Activated CD8-positive, alpha-beta T cell treated with anti-CD3 and anti-CD28 coated beads, Interleukin-2, amount 10 ng/mL, durations not matched to agents 7 days and 5 days (primary cell): ENCODE measurements at regions not wholly inside any gene's neighbourhood (a gene's known extent, or its start where the extent isn't known, plus 50 kb on each side); places are given as distances from the start of the nearest gene placed in this dataset.

ENCODE experiments used
- ATAC-seq: fragments of 150-1000 bp; cut with Tn5 transposase; one replicate; pipeline ENCODE4 v1.10.0; 2021; ENCODE audit warnings: moderate library complexity
- CTCF ChIA-PET: fragments of 350-600 bp; sonication (Branson Sonifier 250); formaldehyde crosslinking; loops from one replicate; lab custom pipeline; 2021; ENCODE audit warnings: antibody characterized with exemption; lab: Charles Lee
- POLR2A ChIA-PET: fragments of 350-600 bp; sonication (Branson Sonifier 250); formaldehyde crosslinking; loops from one replicate; lab custom pipeline; 2021; ENCODE audit warnings: antibody characterized with exemption; lab: Charles Lee
- DNase-seq: peaks from one replicate; pipeline ENCODE4 v3.0.0-alpha.2; 2020
- H3K27ac Mint-ChIP-seq: one replicate; pipeline ENCODE4 v1.8.0; 2021; ENCODE audit warnings: mild to moderate bottlenecking, mixed read lengths
- H3K27me3 Mint-ChIP-seq: one replicate; pipeline ENCODE4 v1.8.0; 2021; ENCODE audit warnings: low read depth, mixed read lengths
- H3K36me3 Mint-ChIP-seq: one replicate; pipeline ENCODE4 v1.8.0; 2021; ENCODE audit warnings: low read depth, mixed read lengths
- H3K4me1 Mint-ChIP-seq: one replicate; pipeline ENCODE4 v1.8.0; 2021; ENCODE audit warnings: low read depth, mixed read lengths
- H3K4me3 Mint-ChIP-seq: one replicate; pipeline ENCODE4 v1.8.0; 2021; ENCODE audit warnings: mild to moderate bottlenecking, mixed read lengths
- H3K9me3 Mint-ChIP-seq: one replicate; pipeline ENCODE4 v1.8.0; 2022; ENCODE audit warnings: mixed read lengths; ENCODE audit not compliant: insufficient read depth

DNA sequence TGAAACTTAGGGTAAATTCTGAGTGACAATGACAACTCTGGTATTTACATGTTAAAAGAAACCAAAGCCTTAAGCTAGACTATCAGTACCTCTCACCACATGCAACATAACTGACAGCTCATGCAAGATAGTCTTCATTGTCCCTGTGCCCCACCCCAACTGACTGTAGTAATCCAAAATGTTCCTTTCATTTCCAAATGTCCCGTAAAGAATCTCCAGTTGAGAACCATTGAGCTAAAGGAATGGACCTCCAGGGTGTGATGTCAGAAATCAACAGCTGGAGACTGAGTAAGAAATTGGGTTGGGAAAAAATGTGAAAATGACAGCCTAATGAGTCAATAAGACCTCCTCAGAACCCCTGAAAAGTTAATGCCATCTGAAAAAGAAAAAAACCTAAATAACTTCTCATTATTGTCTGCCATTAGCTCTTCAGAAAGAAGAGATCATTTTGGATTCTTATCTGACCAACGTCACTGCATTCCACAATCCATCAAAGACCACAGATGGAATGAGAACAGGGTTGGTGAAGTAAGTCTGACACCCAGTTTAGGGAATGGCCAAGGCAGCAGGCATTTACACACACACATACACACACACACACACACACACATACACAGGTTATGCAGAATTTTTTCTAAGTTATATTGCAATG is 51.7 kb upstream of the ACVR2A start:
- no peaks in the 10 kb centered on the region for H3K36me3 Mint-ChIP-seq
- CTCF ChIA-PET, result no interaction called here
- DNase-seq, result no peak
- ATAC-seq, result no peak
- H3K4me3 Mint-ChIP-seq, result no peak overlapping the region
- peaks cover 9% of the 10 kb centered on the region for H3K4me1 Mint-ChIP-seq
- H3K9me3 Mint-ChIP-seq, result no peaks in the 10 kb centered on the region
- POLR2A ChIA-PET, result no interaction called here
- no peaks in the 10 kb centered on the region for H3K27me3 Mint-ChIP-seq
- no peak overlapping the region for H3K27ac Mint-ChIP-seq

DNA sequence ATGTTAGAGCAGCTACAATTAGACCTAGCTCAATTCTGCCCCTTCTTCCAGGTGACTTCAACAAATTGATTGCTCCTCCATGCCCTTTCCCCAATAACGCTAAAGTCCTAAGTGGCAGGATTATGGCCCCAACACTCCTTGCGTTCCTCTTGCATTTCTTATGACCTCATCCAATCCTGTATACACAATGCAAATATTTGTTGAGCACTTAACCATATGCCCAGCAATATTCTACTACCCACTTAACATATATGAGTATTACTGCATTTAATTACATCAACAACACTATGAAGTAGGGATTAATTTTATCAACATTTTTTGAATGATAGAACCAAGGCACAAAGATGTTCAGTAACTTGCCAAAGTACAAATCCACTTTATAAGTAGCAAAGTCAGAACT is 54.2 kb upstream of the ACVR2A start:
- H3K9me3 Mint-ChIP-seq, result no peaks in the 10 kb centered on the region
- no peak overlapping the region for H3K27ac Mint-ChIP-seq
- H3K27me3 Mint-ChIP-seq, result no peaks in the 10 kb centered on the region
- no peak overlapping the region for H3K4me3 Mint-ChIP-seq
- ATAC-seq, result no peak
- peaks cover 5% of the 10 kb centered on the region for H3K4me1 Mint-ChIP-seq
- DNase-seq, result no peak
- no peaks in the 10 kb centered on the region for H3K36me3 Mint-ChIP-seq
- POLR2A ChIA-PET, result no interaction called here
- CTCF ChIA-PET, result no interaction called here

GRCh38 chr2:147789720-147790119 is 55.1 kb upstream of the ACVR2A start:
- ChIA-PET POLR2A (no interaction called here), CTCF (no interaction called here)
- Mint-ChIP-seq H3K36me3 (no peaks in the 10 kb centered on the region), H3K27me3 (no peaks in the 10 kb centered on the region), H3K4me3 (no peak overlapping the region), H3K9me3 (no peaks in the 10 kb centered on the region), H3K4me1 (peaks cover 5% of the 10 kb centered on the region), H3K27ac (no peak overlapping the region)
- DNase-seq (no peak), ATAC-seq (no peak)

GRCh38 chr2:147789287-147789686 is 55.5 kb upstream of the ACVR2A start:
- Mint-ChIP-seq H3K27me3 (no peaks in the 10 kb centered on the region), H3K36me3 (no peaks in the 10 kb centered on the region), H3K27ac (no peak overlapping the region), H3K4me1 (peaks cover 5% of the 10 kb centered on the region), H3K9me3 (no peaks in the 10 kb centered on the region), H3K4me3 (no peak overlapping the region)
- ChIA-PET CTCF (no interaction called here), POLR2A (no interaction called here)
- no peak for DNase-seq
- ATAC-seq, result no peak

- H3K9me3 Mint-ChIP-seq, result no peaks in the 10 kb centered on the region
- ATAC-seq (no peak), DNase-seq (no peak)
- no peaks in the 10 kb centered on the region for H3K36me3 Mint-ChIP-seq
- POLR2A ChIA-PET, result no interaction called here
- peaks cover 2% of the 10 kb centered on the region for H3K27me3 Mint-ChIP-seq
- no peak overlapping the region for H3K4me3 Mint-ChIP-seq
- H3K4me1 Mint-ChIP-seq, result peaks cover 5% of the 10 kb centered on the region
- CTCF ChIA-PET, result no interaction called here
- H3K27ac Mint-ChIP-seq, result no peak overlapping the region
These were observed 62.5 kb upstream of the ACVR2A start for GRCh38 chr2:147782141-147782930.

GRCh38 chr2:147779440-147779839 is 65.4 kb upstream of the ACVR2A start:
- CTCF ChIA-PET, result no interaction called here
- no peak for ATAC-seq
- Mint-ChIP-seq H3K9me3 (no peaks in the 10 kb centered on the region), H3K36me3 (no peaks in the 10 kb centered on the region), H3K4me1 (no peaks in the 10 kb centered on the region), H3K27ac (no peak overlapping the region), H3K27me3 (peaks cover 3% of the 10 kb centered on the region), H3K4me3 (no peak overlapping the region)
- POLR2A ChIA-PET, result no interaction called here
- DNase-seq, result no peak

GRCh38 chr2:147777394-147777793 is 67.4 kb upstream of the ACVR2A start:
- H3K36me3 Mint-ChIP-seq, result no peaks in the 10 kb centered on the region
- DNase-seq, result no peak
- H3K4me3 Mint-ChIP-seq, result no peak overlapping the region
- H3K27ac Mint-ChIP-seq, result no peak overlapping the region
- ATAC-seq, result no peak
- peaks cover 3% of the 10 kb centered on the region for H3K27me3 Mint-ChIP-seq
- no peaks in the 10 kb centered on the region for H3K4me1 Mint-ChIP-seq
- CTCF ChIA-PET, result no interaction called here
- POLR2A ChIA-PET, result no interaction called here
- no peaks in the 10 kb centered on the region for H3K9me3 Mint-ChIP-seq

DNA sequence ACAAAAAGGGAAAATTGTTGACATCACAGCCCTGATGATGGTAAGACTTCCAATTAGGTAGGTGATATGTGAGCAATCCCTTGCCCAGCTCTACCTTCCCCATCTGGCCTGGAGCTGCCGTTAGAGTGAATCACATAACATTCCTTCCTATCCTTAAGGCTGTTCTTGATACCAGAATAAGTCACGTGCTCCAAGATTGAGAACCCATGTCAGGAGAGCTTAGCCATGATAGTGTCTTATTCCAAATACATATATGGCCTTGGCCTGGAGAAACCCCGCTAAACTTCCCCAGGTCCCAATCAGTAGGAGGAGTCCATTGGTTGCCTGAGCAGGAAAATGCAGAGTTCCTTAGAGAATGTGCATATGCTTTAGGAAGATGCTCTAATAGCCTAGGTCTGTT is 70.0 kb upstream of the ACVR2A start:
- no peaks in the 10 kb centered on the region for H3K4me1 Mint-ChIP-seq
- DNase-seq, result no peak
- no peak for ATAC-seq

GRCh38 chr2:147773479-147773878 is 71.3 kb upstream of the ACVR2A start:
- peaks cover 3% of the 10 kb centered on the region for H3K27me3 Mint-ChIP-seq
- ChIA-PET POLR2A (no interaction called here), CTCF (no interaction called here)
- H3K36me3 Mint-ChIP-seq, result no peaks in the 10 kb centered on the region
- no peaks in the 10 kb centered on the region for H3K4me1 Mint-ChIP-seq
- no peak overlapping the region for H3K4me3 Mint-ChIP-seq
- ATAC-seq (no peak), DNase-seq (no peak)
- no peak overlapping the region for H3K27ac Mint-ChIP-seq
- no peaks in the 10 kb centered on the region for H3K9me3 Mint-ChIP-seq

More for the DNA sequence above, 70.0 kb upstream of the ACVR2A start:
- Mint-ChIP-seq H3K9me3 (no peaks in the 10 kb centered on the region), H3K27ac (no peak overlapping the region), H3K27me3 (peaks cover 3% of the 10 kb centered on the region), H3K4me3 (no peak overlapping the region), H3K36me3 (no peaks in the 10 kb centered on the region)
- ChIA-PET CTCF (interaction anchor here (1.3 kb wide), 1 partner anchor 24 kb away, joined by 3 read pairs; no protein-coding TSS in a partner anchor), POLR2A (no interaction called here)

- Mint-ChIP-seq H3K27me3 (peaks cover 3% of the 10 kb centered on the region), H3K27ac (no peak overlapping the region), H3K9me3 (no peaks in the 10 kb centered on the region), H3K4me1 (no peaks in the 10 kb centered on the region), H3K4me3 (no peak overlapping the region), H3K36me3 (no peaks in the 10 kb centered on the region)
- DNase-seq (no peak), ATAC-seq (no peak)
- ChIA-PET POLR2A (no interaction called here), CTCF (no interaction called here)
These were observed 72.0 kb upstream of the ACVR2A start for GRCh38 chr2:147772781-147773180.

DNA sequence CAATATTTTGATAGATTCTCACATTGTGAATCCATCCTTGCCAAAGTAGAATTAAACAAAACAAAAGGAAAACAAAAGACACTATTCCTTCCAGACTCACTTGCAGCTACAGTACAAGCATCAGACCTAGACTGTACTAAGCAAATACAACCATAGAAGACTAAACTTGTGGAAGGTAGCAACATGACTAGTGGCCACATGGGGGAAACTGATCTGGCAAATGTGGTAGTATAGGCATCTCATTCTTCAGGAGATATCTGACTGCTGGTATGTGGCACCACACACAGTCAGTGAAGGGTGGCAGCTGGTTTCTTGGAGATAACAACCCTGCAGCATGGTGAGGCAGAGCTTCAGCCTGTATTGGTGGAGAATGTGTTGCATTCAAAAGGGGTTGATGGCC is 81.0 kb upstream of the ACVR2A start:
- ATAC-seq (no peak), DNase-seq (no peak)
- no peaks in the 10 kb centered on the region for H3K4me1 Mint-ChIP-seq
- no peaks in the 10 kb centered on the region for H3K9me3 Mint-ChIP-seq
- POLR2A ChIA-PET, result no interaction called here
- H3K27ac Mint-ChIP-seq, result no peak overlapping the region
- CTCF ChIA-PET, result no interaction called here
- H3K4me3 Mint-ChIP-seq, result no peak overlapping the region
- H3K36me3 Mint-ChIP-seq, result no peaks in the 10 kb centered on the region
- H3K27me3 Mint-ChIP-seq, result no peaks in the 10 kb centered on the region

GRCh38 chr2:147760984-147761383 is 83.8 kb upstream of the ACVR2A start:
- Mint-ChIP-seq H3K4me1 (no peaks in the 10 kb centered on the region), H3K9me3 (no peaks in the 10 kb centered on the region), H3K27me3 (no peaks in the 10 kb centered on the region), H3K27ac (no peak overlapping the region), H3K4me3 (no peak overlapping the region), H3K36me3 (no peaks in the 10 kb centered on the region)
- ATAC-seq (no peak), DNase-seq (no peak)
- POLR2A ChIA-PET, result no interaction called here
- CTCF ChIA-PET, result no interaction called here
